ENCODE measurements at regions not wholly inside any gene's neighbourhood (a gene's known extent, or its start where the extent isn't known, plus 50 kb on each side); places are given as distances from the start of the nearest gene placed in this dataset.

GRCh38 chr2:220463876-220464275 is 836.4 kb downstream of the SLC4A3 start:
- no peak for DNase-seq
- intact Hi-C loops (cut with DNase I; ENCODE audit: low total_unique reads): no loop called here
- Histone ChIP-seq H3K27me3 (no peaks in the 10 kb centered on the region), H3K4me3 (no peak overlapping the region), H3K9me3 (no peaks in the 10 kb centered on the region), H3K36me3 (no peaks in the 10 kb centered on the region), H3K4me1 (no peaks in the 10 kb centered on the region), H3K27ac (no peak overlapping the region)
- TF ChIP-seq CTCF (IDR thresholded peaks at IDR 0.05) (no peak), POLR2A (IDR thresholded peaks at IDR 0.05) (no peak)

DNA sequence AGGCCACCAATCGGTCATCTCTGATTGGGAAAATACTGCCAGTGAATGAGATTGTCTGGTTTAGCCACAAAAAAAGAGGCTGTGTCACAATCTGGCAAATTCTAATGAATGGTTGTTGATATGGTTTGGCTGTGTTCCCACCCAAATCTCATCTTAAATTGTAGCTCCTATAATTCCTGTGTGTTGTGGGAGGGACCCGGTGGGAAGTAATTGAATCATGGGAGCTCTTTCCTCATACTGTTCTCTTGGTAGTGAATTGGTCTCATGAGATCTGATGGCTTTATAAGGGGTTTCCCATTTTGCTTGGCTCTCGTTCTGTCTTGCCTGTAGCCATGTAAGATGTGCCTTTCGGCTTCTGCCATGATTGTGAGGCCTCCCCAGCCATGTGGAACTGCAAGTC is 838.3 kb downstream of the SLC4A3 start:
- Histone ChIP-seq H3K27ac (no peak overlapping the region), H3K9me3 (no peaks in the 10 kb centered on the region), H3K4me3 (no peak overlapping the region), H3K27me3 (no peaks in the 10 kb centered on the region), H3K4me1 (no peaks in the 10 kb centered on the region), H3K36me3 (no peaks in the 10 kb centered on the region)
- intact Hi-C loops (cut with DNase I; ENCODE audit: low total_unique reads): no loop called here
- no peak for DNase-seq
- TF ChIP-seq CTCF (IDR thresholded peaks at IDR 0.05) (no peak), POLR2A (IDR thresholded peaks at IDR 0.05) (no peak)

GRCh38 chr2:220466251-220466691 is 838.8 kb downstream of the SLC4A3 start:
- Histone ChIP-seq H3K27me3 (no peaks in the 10 kb centered on the region), H3K4me3 (no peak overlapping the region), H3K27ac (no peak overlapping the region), H3K9me3 (no peaks in the 10 kb centered on the region), H3K36me3 (no peaks in the 10 kb centered on the region), H3K4me1 (no peaks in the 10 kb centered on the region)
- intact Hi-C loops (cut with DNase I; ENCODE audit: low total_unique reads): no loop called here
- DNase-seq: no peak
- TF ChIP-seq POLR2A (IDR thresholded peaks at IDR 0.05) (no peak), CTCF (IDR thresholded peaks at IDR 0.05) (no peak)

- H3K36me3 ChIP-seq: no peaks in the 10 kb centered on the region
- H3K4me3 ChIP-seq: no peak overlapping the region
- H3K4me1 ChIP-seq: no peaks in the 10 kb centered on the region
- no peak overlapping the region for H3K27ac ChIP-seq
- H3K27me3 ChIP-seq: no peaks in the 10 kb centered on the region
- DNase-seq: no peak
- no peaks in the 10 kb centered on the region for H3K9me3 ChIP-seq
- no peak for TF ChIP-seq POLR2A (IDR thresholded peaks at IDR 0.05)
- no peak for TF ChIP-seq CTCF (IDR thresholded peaks at IDR 0.05)
- intact Hi-C loops (cut with DNase I; ENCODE audit: low total_unique reads): no loop called here
Measured at GRCh38 chr2:220469201-220469600, 841.8 kb downstream of the SLC4A3 start.

GRCh38 chr2:220473611-220474010 is 846.2 kb downstream of the SLC4A3 start:
- Histone ChIP-seq H3K4me3 (no peak overlapping the region), H3K36me3 (no peaks in the 10 kb centered on the region), H3K4me1 (no peaks in the 10 kb centered on the region), H3K27ac (no peak overlapping the region), H3K27me3 (no peaks in the 10 kb centered on the region), H3K9me3 (no peaks in the 10 kb centered on the region)
- TF ChIP-seq CTCF (IDR thresholded peaks at IDR 0.05): no peak
- no peak for TF ChIP-seq POLR2A (IDR thresholded peaks at IDR 0.05)
- intact Hi-C loops (cut with DNase I; ENCODE audit: low total_unique reads): no loop called here
- DNase-seq: no peak
